T-helper 1 cell treated with Interleukin-12 subunit alpha and Interleukin-12 subunit beta and Interleukin-4 antibody, amounts not matched to agents 30 μg/mL and 1 μg/mL, for 36 hours (primary cell): ENCODE measurements at regions not wholly inside any gene's neighbourhood (a gene's known extent, or its start where the extent isn't known, plus 50 kb on each side); places are given as distances from the start of the nearest gene placed in this dataset.
A peak's percentile ranks its signal among the peaks of the same experiment; 100 is the strongest.

Experiments used
- H3K27ac Mint-ChIP-seq: one replicate; pipeline ENCODE4 v1.8.0; 2021; ENCODE audit warnings: mild to moderate bottlenecking, mixed read lengths
- H3K27me3 Mint-ChIP-seq: one replicate; pipeline ENCODE4 v1.8.0; 2021; ENCODE audit warnings: low read depth, mixed read lengths
- H3K36me3 Mint-ChIP-seq: one replicate; pipeline ENCODE4 v1.8.0; 2021; ENCODE audit warnings: low read depth, mixed read lengths
- H3K4me1 Mint-ChIP-seq: one replicate; pipeline ENCODE4 v1.8.0; 2021; ENCODE audit warnings: low read depth, mixed read lengths
- H3K4me3 Mint-ChIP-seq: one replicate; pipeline ENCODE4 v1.8.0; 2021; ENCODE audit warnings: mild to moderate bottlenecking, moderate library complexity, mixed read lengths
- H3K9me3 Mint-ChIP-seq: one replicate; pipeline ENCODE4 v1.8.0; 2021; ENCODE audit warnings: mixed read lengths

GRCh38 chr7:361680-362401, 71.9 kb downstream of the FOXL3 start:
- Mint-ChIP-seq H3K4me3 (peak overlapping the region; percentile 70), H3K4me1 (peaks cover 46% of the 10 kb centered on the region), H3K36me3 (peaks cover 6% of the 10 kb centered on the region), H3K27ac (peak overlapping the region; percentile 76), H3K9me3 (peaks cover 6% of the 10 kb centered on the region), H3K27me3 (peaks cover 11% of the 10 kb centered on the region)

GRCh38 chr7:362402-363096, 72.6 kb downstream of the FOXL3 start:
- Mint-ChIP-seq H3K4me1 (peaks cover 49% of the 10 kb centered on the region), H3K9me3 (peaks cover 6% of the 10 kb centered on the region), H3K4me3 (peak overlapping the region; percentile 70), H3K36me3 (peaks cover 6% of the 10 kb centered on the region), H3K27ac (peak overlapping the region; percentile 76), H3K27me3 (peaks cover 11% of the 10 kb centered on the region)

- H3K27ac Mint-ChIP-seq = peak overlapping the region; percentile 55
- H3K4me1 Mint-ChIP-seq = peaks cover 49% of the 10 kb centered on the region
- H3K4me3 Mint-ChIP-seq = no peak overlapping the region
- peaks cover 6% of the 10 kb centered on the region for H3K36me3 Mint-ChIP-seq
- H3K9me3 Mint-ChIP-seq = peaks cover 4% of the 10 kb centered on the region
- peaks cover 11% of the 10 kb centered on the region for H3K27me3 Mint-ChIP-seq
These were observed 73.7 kb downstream of the FOXL3 start for GRCh38 chr7:363626-364025.

GRCh38 chr7:364536-364935, 74.6 kb downstream of the FOXL3 start:
- H3K36me3 Mint-ChIP-seq = peaks cover 6% of the 10 kb centered on the region

GRCh38 chr7:365593-365992, 75.6 kb downstream of the FOXL3 start:
- H3K27ac Mint-ChIP-seq = no peak overlapping the region
- peak overlapping the region; percentile 69 for H3K4me3 Mint-ChIP-seq
- H3K27me3 Mint-ChIP-seq = peaks cover 11% of the 10 kb centered on the region
- H3K36me3 Mint-ChIP-seq = peaks cover 6% of the 10 kb centered on the region
- H3K9me3 Mint-ChIP-seq = peaks cover 4% of the 10 kb centered on the region
- H3K4me1 Mint-ChIP-seq = peaks cover 44% of the 10 kb centered on the region

More at GRCh38 chr7:364536-364935, 74.6 kb downstream of the FOXL3 start:
- Mint-ChIP-seq H3K27ac (no peak overlapping the region), H3K27me3 (peaks cover 11% of the 10 kb centered on the region), H3K9me3 (peaks cover 4% of the 10 kb centered on the region), H3K4me1 (peaks cover 49% of the 10 kb centered on the region), H3K4me3 (no peak overlapping the region)

GRCh38 chr7:366161-366803, 76.3 kb downstream of the FOXL3 start:
- H3K4me1 Mint-ChIP-seq = peaks cover 40% of the 10 kb centered on the region
- peak overlapping the region; percentile 69 for H3K4me3 Mint-ChIP-seq
- H3K9me3 Mint-ChIP-seq = peaks cover 4% of the 10 kb centered on the region
- H3K27me3 Mint-ChIP-seq = peaks cover 11% of the 10 kb centered on the region
- H3K36me3 Mint-ChIP-seq = peaks cover 6% of the 10 kb centered on the region
- peak overlapping the region; percentile 45 for H3K27ac Mint-ChIP-seq

GRCh38 chr7:367351-367901, 77.5 kb downstream of the FOXL3 start:
- peaks cover 11% of the 10 kb centered on the region for H3K27me3 Mint-ChIP-seq
- H3K4me3 Mint-ChIP-seq = no peak overlapping the region
- H3K36me3 Mint-ChIP-seq = peaks cover under 1% of the 10 kb centered on the region
- H3K9me3 Mint-ChIP-seq = no peaks in the 10 kb centered on the region
- H3K27ac Mint-ChIP-seq = no peak overlapping the region
- H3K4me1 Mint-ChIP-seq = peaks cover 32% of the 10 kb centered on the region

GRCh38 chr7:368651-369475, 78.9 kb downstream of the FOXL3 start:
- no peaks in the 10 kb centered on the region for H3K36me3 Mint-ChIP-seq
- H3K27ac Mint-ChIP-seq = no peak overlapping the region
- peaks cover 11% of the 10 kb centered on the region for H3K27me3 Mint-ChIP-seq
- H3K9me3 Mint-ChIP-seq = no peaks in the 10 kb centered on the region
- no peak overlapping the region for H3K4me3 Mint-ChIP-seq
- H3K4me1 Mint-ChIP-seq = peaks cover 18% of the 10 kb centered on the region

- H3K36me3 Mint-ChIP-seq = no peaks in the 10 kb centered on the region
- no peak overlapping the region for H3K27ac Mint-ChIP-seq
- H3K4me3 Mint-ChIP-seq = no peak overlapping the region
- no peaks in the 10 kb centered on the region for H3K9me3 Mint-ChIP-seq
- H3K27me3 Mint-ChIP-seq = peaks cover 11% of the 10 kb centered on the region
- H3K4me1 Mint-ChIP-seq = peaks cover 16% of the 10 kb centered on the region
These were observed 79.7 kb downstream of the FOXL3 start for GRCh38 chr7:369476-370258.

- peaks cover 16% of the 10 kb centered on the region for H3K4me1 Mint-ChIP-seq
- H3K4me3 Mint-ChIP-seq = no peak overlapping the region
- peaks cover 11% of the 10 kb centered on the region for H3K27me3 Mint-ChIP-seq
- no peaks in the 10 kb centered on the region for H3K36me3 Mint-ChIP-seq
- no peaks in the 10 kb centered on the region for H3K9me3 Mint-ChIP-seq
- no peak overlapping the region for H3K27ac Mint-ChIP-seq
These were observed 80.3 kb downstream of the FOXL3 start for GRCh38 chr7:370259-370625.

GRCh38 chr7:370775-371118, 80.8 kb downstream of the FOXL3 start:
- Mint-ChIP-seq H3K4me1 (peaks cover 14% of the 10 kb centered on the region), H3K9me3 (no peaks in the 10 kb centered on the region), H3K36me3 (no peaks in the 10 kb centered on the region), H3K27me3 (peaks cover 11% of the 10 kb centered on the region), H3K27ac (no peak overlapping the region), H3K4me3 (no peak overlapping the region)

GRCh38 chr7:371119-371778, 81.3 kb downstream of the FOXL3 start:
- Mint-ChIP-seq H3K27ac (no peak overlapping the region), H3K36me3 (no peaks in the 10 kb centered on the region), H3K27me3 (peaks cover 6% of the 10 kb centered on the region)

More at GRCh38 chr7:371119-371778, 81.3 kb downstream of the FOXL3 start:
- Mint-ChIP-seq H3K9me3 (no peaks in the 10 kb centered on the region), H3K4me3 (no peak overlapping the region), H3K4me1 (peaks cover 9% of the 10 kb centered on the region)
